Umbilical cord (tissue), 1 donor: ENCODE measurements at regions not wholly inside any gene's neighbourhood (a gene's known extent, or its start where the extent isn't known, plus 50 kb on each side); places are given as distances from the start of the nearest gene placed in this dataset.

ENCODE experiments used
- DNase-seq: peaks from one replicate; pipeline ENCODE4 v3.0.0-alpha.2; 2015; ENCODE audit warnings: low spot score

GRCh38 chr9:90343366-90343765 is 299.3 kb downstream of the DIRAS2 start:
- peak; percentile 34 for DNase-seq

- no peak for DNase-seq
These were observed 298.6 kb downstream of the DIRAS2 start for GRCh38 chr9:90343991-90344390.

GRCh38 chr9:90365666-90366065 is 277.0 kb downstream of the DIRAS2 start:
- DNase-seq = no peak

- no peak for DNase-seq
These were observed 274.4 kb downstream of the DIRAS2 start for GRCh38 chr9:90368241-90368640.

GRCh38 chr9:90368928-90369327 is 273.7 kb downstream of the DIRAS2 start:
- no peak for DNase-seq

GRCh38 chr9:90379771-90380170 is 262.9 kb downstream of the DIRAS2 start:
- no peak for DNase-seq

- DNase-seq = no peak
These were observed 257.5 kb downstream of the DIRAS2 start for GRCh38 chr9:90385146-90385545.

GRCh38 chr9:90393365-90394152 is 249.1 kb downstream of the DIRAS2 start:
- no peak for DNase-seq

- DNase-seq = peak; percentile 70
These were observed 247.8 kb downstream of the DIRAS2 start for GRCh38 chr9:90394871-90395270.

- DNase-seq = no peak
These were observed 242.5 kb downstream of the DIRAS2 start for GRCh38 chr9:90400091-90400490.

- DNase-seq = no peak
These were observed 234.0 kb downstream of the DIRAS2 start for GRCh38 chr9:90408659-90409058.

GRCh38 chr9:90419221-90419851 is 223.3 kb downstream of the DIRAS2 start:
- no peak for DNase-seq

GRCh38 chr9:90420211-90420610 is 222.4 kb downstream of the DIRAS2 start:
- no peak for DNase-seq

- DNase-seq = no peak
These were observed 221.7 kb downstream of the DIRAS2 start for GRCh38 chr9:90420768-90421513.

- no peak for DNase-seq
These were observed 220.8 kb downstream of the DIRAS2 start for GRCh38 chr9:90421786-90422185.

GRCh38 chr9:90423661-90424193 is 218.9 kb downstream of the DIRAS2 start:
- DNase-seq = peak; percentile 56

GRCh38 chr9:90428517-90428916 is 214.1 kb downstream of the DIRAS2 start:
- no peak for DNase-seq

- peak; percentile 59 for DNase-seq
These were observed 209.7 kb downstream of the DIRAS2 start for GRCh38 chr9:90432951-90433350.

GRCh38 chr9:90433398-90433941 is 209.2 kb downstream of the DIRAS2 start:
- peak; percentile 85 for DNase-seq

GRCh38 chr9:90441814-90442213 is 200.8 kb downstream of the DIRAS2 start:
- no peak for DNase-seq

GRCh38 chr9:90442723-90443122 is 199.9 kb downstream of the DIRAS2 start:
- DNase-seq = no peak

- DNase-seq = no peak
These were observed 197.9 kb downstream of the DIRAS2 start for GRCh38 chr9:90444609-90445204.
